OCI-LY3 (cell line): ENCODE measurements at regions not wholly inside any gene's neighbourhood (a gene's known extent, or its start where the extent isn't known, plus 50 kb on each side); places are given as distances from the start of the nearest gene placed in this dataset.
"Not testable (repeated sequence)": the region's sequence is repeated elsewhere in the genome, so short reads cannot be mapped to it uniquely, and the experiment has no call there.

Source experiments
- CTCF ChIP-seq: fragments of 200-600, 300-600 bp; sonication (generic); IDR thresholded peaks from 2 replicates; pipeline ENCODE4 v1.5.1; 2014; ENCODE audit warnings: antibody characterized with exemption, low read length, low read depth
- EZH2phosphoT487 ChIP-seq: fragments of 200-600 bp; shearing (Covaris generic); IDR thresholded peaks from 2 replicates; pipeline ENCODE4 v1.6.1; 2018; ENCODE audit warnings: antibody characterized with exemption, mixed run types, low read depth

DNA sequence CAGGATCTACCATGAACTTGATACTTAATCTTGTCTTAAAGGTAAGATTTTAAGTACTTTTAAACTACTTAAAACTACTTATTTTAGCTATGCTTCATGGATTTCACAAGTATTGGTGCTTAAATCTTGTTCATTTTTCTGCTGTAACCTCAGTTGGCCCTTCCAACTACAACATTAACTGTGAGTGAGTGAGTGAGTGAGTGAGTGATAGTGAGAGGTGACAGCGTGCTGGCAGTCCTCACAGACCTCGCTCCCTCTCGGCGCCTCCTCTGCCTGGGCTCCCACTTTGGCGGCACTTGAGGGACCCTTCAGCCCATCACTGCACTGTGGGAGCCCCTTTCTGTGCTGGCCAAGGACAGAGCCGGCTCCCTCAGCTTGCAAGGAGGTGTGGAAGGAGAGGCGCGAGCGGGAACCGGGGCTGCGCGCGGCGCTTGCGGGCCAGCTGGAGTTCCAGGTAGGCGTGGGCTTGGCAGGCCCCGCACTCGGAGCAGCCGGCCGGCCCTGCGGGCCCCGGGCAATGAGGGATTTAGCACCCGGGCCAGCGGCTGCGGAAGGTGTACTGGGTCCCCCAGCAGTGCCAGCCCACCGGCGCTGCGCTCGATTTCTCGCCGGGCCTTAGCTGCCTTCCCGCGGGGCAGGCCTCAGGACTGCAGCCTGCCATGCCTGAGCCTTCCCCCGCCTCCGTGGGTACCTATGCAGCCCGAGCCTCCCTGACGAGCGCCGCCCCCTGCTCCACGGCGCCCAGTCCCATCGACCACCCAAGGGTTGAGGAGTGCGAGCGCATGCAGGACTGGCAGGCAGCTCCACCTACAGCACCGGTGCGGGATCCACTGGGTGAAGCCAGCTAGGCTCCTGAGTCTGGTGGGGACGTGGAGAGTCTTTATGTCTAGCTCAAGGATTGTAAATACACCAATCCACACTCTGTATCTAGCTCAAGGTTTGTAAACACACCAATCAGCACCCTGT is 1558.6 kb upstream of the SEL1L start:
- not testable (repeated sequence) for TF ChIP-seq CTCF, EZH2phosphoT487
